ENCODE measurements at regions not wholly inside any gene's neighbourhood (a gene's known extent, or its start where the extent isn't known, plus 50 kb on each side); places are given as distances from the start of the nearest gene placed in this dataset.

DNA sequence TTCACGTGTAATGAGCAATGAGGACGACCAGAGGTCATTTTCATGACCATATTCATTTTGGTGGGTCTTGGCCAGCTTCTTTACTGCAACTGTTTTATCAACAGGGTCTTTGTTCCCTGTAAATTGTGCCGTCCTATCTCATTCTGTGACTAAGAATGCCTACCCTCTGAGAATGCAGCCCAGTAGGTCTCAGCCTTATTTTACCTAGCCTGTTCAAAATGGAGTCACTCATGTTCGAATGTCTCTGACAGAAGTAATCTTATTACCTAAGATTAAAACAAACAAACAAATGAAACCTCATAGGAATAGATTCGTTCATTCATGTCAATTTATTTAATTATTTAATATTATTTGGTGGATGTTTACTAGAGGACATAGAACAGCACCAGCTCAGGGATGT, 714.8 kb downstream of the ADCYAP1 start:
- H3K4me3 Mint-ChIP-seq (ENCODE audit: unreplicated experiment), result no peak overlapping the region
- peaks cover 3% of the 10 kb centered on the region for H3K9me3 Mint-ChIP-seq (ENCODE audit: low read depth)
- no peak for DNase-seq (ENCODE audit: low spot score)
- no peaks in the 10 kb centered on the region for H3K27me3 Mint-ChIP-seq (ENCODE audit: low read depth)
- TF ChIP-seq, protein P1, sequence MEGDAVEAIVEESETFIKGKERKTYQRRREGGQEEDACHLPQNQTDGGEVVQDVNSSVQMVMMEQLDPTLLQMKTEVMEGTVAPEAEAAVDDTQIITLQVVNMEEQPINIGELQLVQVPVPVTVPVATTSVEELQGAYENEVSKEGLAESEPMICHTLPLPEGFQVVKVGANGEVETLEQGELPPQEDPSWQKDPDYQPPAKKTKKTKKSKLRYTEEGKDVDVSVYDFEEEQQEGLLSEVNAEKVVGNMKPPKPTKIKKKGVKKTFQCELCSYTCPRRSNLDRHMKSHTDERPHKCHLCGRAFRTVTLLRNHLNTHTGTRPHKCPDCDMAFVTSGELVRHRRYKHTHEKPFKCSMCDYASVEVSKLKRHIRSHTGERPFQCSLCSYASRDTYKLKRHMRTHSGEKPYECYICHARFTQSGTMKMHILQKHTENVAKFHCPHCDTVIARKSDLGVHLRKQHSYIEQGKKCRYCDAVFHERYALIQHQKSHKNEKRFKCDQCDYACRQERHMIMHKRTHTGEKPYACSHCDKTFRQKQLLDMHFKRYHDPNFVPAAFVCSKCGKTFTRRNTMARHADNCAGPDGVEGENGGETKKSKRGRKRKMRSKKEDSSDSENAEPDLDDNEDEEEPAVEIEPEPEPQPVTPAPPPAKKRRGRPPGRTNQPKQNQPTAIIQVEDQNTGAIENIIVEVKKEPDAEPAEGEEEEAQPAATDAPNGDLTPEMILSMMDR (IDR thresholded peaks at IDR 0.05), result no peak
- no peaks in the 10 kb centered on the region for H3K36me3 Mint-ChIP-seq (ENCODE audit: low read depth)
- H3K4me1 Mint-ChIP-seq (ENCODE audit: low read depth), result no peaks in the 10 kb centered on the region
- no peak overlapping the region for H3K27ac Mint-ChIP-seq (ENCODE audit: unreplicated experiment)

DNA sequence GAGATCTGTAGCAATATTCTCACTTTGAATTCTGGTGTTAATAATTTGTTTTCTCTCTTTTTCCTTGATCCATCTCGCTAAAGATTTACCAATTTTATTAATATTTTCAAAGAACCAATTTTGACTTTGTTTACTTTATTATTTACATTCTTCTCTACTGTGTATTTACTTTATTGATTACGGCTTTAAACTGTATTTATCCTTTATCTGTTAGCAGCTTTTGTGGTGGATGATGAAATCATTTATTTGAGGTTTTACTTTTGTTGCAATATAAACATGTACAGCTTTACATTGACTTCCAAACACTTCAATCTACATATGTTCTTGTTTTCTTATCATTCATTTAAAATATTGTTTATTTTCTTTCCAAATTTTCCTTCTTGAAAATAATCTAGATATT, 719.9 kb downstream of the ADCYAP1 start:
- Mint-ChIP-seq H3K36me3 (ENCODE audit: low read depth) (no peaks in the 10 kb centered on the region), H3K4me1 (ENCODE audit: low read depth) (no peaks in the 10 kb centered on the region), H3K27me3 (ENCODE audit: low read depth) (no peaks in the 10 kb centered on the region), H3K4me3 (ENCODE audit: unreplicated experiment) (no peak overlapping the region), H3K9me3 (ENCODE audit: low read depth) (peaks cover 3% of the 10 kb centered on the region), H3K27ac (ENCODE audit: unreplicated experiment) (no peak overlapping the region)
- no peak for DNase-seq (ENCODE audit: low spot score)
- TF ChIP-seq, protein P1 (IDR thresholded peaks at IDR 0.05), result no peak

DNA sequence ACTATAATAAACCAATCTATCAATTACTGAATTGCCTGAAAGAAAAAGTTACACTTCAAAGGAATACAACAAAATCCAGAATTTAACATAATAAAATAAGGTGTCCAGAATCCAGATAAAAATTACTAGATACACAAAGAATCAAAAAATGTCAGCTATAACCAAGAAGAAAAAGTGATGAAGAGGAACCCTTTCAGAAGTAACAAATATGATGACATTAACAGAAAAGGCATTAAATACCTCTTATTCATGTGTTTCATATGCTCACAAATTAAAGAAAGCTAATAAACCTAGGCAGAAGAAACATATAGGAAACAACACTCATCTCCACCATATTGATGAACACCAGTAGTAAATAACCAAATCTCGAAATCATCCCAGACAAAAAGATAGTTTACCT, 722.8 kb downstream of the ADCYAP1 start:
- TF ChIP-seq, protein P1 (IDR thresholded peaks at IDR 0.05), result no peak
- Mint-ChIP-seq H3K9me3 (ENCODE audit: low read depth) (peaks cover 9% of the 10 kb centered on the region), H3K4me1 (ENCODE audit: low read depth) (no peaks in the 10 kb centered on the region), H3K27ac (ENCODE audit: unreplicated experiment) (no peak overlapping the region), H3K4me3 (ENCODE audit: unreplicated experiment) (no peak overlapping the region), H3K36me3 (ENCODE audit: low read depth) (no peaks in the 10 kb centered on the region), H3K27me3 (ENCODE audit: low read depth) (no peaks in the 10 kb centered on the region)
- no peak for DNase-seq (ENCODE audit: low spot score)

DNA sequence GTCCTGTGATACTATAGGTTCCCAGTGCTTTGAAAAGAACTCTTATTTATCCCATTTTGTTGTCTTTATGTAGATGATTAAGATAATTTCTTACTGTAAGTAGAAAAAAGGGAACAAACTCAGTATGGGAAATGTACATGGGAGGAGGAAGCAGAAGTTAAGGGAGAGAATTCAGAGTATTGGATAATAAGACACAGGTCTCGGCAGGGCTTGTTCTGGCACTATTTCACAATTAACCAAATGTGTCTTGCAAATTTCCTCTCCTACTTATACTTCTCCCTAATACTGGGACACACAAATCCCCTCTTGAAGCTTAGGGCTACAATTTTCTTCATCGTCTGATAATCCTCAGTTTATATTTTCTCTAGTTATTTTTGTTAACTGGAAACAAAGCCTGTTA, 744.0 kb downstream of the ADCYAP1 start:
- Mint-ChIP-seq H3K27ac (ENCODE audit: unreplicated experiment) (no peak overlapping the region), H3K9me3 (ENCODE audit: low read depth) (peaks cover 5% of the 10 kb centered on the region), H3K4me3 (ENCODE audit: unreplicated experiment) (no peak overlapping the region)

DNA sequence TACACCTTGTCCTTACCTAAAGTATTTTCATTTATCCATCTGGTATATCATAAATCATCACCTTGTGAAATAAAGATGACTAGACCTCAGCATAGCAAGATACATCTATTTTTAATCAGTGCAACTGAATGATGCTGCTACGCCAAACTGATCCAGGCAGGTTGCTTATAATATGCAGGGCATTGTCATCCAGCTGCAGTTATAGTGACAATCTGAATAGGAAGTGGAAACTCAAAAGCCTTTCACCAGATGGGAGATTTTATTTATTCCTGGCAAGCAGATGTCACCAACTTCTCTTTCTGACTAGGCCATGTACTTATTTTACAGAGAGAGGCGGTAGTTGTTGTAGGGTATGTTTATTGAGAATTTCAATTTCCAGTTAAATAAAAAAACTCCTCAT, 747.3 kb downstream of the ADCYAP1 start:
- no peaks in the 10 kb centered on the region for H3K9me3 Mint-ChIP-seq (ENCODE audit: low read depth)
- H3K4me1 Mint-ChIP-seq (ENCODE audit: low read depth), result no peaks in the 10 kb centered on the region
- TF ChIP-seq, protein P1 (IDR thresholded peaks at IDR 0.05), result no peak
- DNase-seq (ENCODE audit: low spot score), result no peak
- H3K36me3 Mint-ChIP-seq (ENCODE audit: low read depth), result no peaks in the 10 kb centered on the region
- peaks cover 2% of the 10 kb centered on the region for H3K27me3 Mint-ChIP-seq (ENCODE audit: low read depth)
- no peak overlapping the region for H3K27ac Mint-ChIP-seq (ENCODE audit: unreplicated experiment)
- H3K4me3 Mint-ChIP-seq (ENCODE audit: unreplicated experiment), result no peak overlapping the region

More for the DNA sequence above, 744.0 kb downstream of the ADCYAP1 start:
- TF ChIP-seq, protein P1 (IDR thresholded peaks at IDR 0.05), result no peak
- DNase-seq (ENCODE audit: low spot score), result no peak
- Mint-ChIP-seq H3K27me3 (ENCODE audit: low read depth) (peaks cover 2% of the 10 kb centered on the region), H3K4me1 (ENCODE audit: low read depth) (no peaks in the 10 kb centered on the region), H3K36me3 (ENCODE audit: low read depth) (no peaks in the 10 kb centered on the region)
